ENCODE measurements at regions not wholly inside any gene's neighbourhood (a gene's known extent, or its start where the extent isn't known, plus 50 kb on each side); places are given as distances from the start of the nearest gene placed in this dataset.
A peak's percentile ranks its signal among the peaks of the same experiment; 100 is the strongest.

DNA sequence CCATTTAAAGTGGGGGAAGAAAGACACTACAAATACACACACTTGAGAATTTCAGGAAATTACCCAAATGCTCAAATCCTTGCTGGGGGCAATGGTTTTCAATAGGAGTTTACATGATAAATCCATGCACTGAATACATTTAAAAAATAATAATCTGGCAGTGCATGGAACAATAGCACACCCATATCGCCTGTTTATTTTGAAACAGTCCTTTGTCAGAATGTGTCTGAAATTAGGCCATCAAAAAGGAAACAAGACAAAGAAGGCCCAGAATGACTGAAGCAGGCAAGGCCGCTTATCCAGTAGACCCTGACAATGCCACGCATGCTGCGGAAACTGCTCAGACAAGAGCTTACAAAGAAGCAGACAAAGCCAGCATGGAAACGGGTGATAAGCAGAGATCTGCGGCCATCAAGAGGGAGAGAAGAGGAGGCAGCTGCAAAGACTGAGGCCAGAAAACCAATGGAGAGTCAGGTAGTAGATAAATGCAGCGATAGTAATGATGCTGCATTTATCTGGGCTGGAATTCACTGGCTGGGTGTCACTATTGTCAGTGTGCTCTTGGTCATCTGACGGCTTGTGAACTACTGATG lies 211.9 kb upstream of the CNR1 start:
- no peak for DNase-seq

DNA sequence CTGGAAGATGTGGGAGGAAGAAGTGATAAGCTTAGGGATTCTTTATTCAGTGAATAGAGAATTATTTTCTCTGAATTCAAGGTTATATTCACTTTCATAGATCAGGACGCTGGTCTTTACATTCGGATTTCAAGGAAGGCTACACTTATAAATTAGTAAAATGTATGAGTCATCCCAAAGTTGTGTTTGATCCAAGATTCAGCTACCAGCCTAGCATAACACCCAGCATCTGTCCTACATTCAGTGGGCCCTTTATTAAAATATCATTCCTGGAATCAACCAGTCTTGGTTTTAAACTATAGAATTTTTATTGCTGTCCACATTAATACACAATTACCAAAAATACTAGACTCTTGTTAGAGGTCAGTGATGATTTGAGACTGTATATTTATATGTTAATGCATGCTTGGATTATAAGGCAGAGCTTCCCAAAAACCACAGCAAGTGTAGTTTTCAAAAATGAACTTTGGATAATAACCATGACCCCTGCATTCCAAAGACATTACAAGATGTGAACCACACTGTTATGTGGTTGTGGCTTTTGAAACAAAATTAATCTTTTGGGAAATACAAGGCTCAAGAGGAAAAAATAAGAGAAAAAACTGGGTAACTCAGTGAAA lies 210.7 kb upstream of the CNR1 start:
- no peak for DNase-seq

DNA sequence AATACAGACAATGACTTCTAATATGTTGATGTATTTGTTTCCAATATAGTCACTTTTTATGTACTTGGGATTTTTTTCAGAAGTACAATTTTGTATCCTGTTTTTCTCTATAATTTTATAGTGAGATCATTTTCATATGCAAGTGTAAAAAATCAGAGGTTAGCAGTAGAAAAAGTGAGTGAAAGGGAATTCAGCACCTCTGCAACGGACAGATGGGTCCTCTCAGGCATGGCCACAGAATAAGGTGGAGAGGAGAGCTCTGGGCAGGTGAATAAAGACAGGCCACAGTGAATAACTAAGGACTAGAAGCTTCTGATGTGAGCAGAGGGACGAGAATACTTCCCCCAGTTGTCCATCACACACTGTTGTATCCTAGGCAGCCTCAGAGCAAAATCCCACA lies 210.1 kb upstream of the CNR1 start:
- DNase-seq: no peak

DNA sequence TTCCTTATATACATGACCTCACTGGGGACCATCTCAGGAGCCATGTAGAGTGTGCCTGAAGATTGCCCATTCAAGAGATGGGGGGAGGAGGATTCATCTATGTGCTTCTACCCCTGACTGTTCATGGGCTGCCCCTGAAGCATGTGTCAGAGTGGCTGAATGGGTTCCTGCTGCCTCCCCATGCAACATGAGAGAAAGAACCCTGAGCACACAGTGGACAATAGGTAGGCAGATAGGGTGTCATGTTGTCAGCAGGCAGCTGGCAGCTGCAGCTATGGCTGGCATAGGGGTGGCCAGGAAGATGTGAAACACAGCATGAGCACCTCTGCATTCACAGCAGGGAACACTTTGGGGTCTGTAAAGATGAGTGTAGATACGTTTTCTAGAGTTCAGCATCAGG lies 208.4 kb upstream of the CNR1 start:
- DNase-seq: peak; percentile 10

DNA sequence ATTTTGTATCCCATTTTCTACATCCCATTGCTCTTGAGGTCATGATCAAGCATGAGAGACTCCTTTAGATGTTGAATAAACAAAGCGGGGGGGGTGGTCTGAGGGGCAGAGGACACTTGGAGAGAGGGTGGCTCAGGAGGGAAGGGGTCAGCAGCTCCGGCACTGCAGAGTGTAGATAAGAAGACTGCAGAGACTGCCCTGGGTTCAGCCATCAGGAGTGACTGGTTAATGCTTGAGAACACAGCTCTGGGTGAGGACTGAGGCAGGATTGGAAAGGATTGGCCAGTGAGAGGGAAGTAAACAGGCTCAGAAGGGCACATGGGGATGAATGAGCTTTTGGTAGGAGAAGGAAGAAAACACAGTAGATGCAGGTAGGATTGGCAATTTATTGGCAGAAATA lies 205.3 kb upstream of the CNR1 start:
- DNase-seq: no peak

DNA sequence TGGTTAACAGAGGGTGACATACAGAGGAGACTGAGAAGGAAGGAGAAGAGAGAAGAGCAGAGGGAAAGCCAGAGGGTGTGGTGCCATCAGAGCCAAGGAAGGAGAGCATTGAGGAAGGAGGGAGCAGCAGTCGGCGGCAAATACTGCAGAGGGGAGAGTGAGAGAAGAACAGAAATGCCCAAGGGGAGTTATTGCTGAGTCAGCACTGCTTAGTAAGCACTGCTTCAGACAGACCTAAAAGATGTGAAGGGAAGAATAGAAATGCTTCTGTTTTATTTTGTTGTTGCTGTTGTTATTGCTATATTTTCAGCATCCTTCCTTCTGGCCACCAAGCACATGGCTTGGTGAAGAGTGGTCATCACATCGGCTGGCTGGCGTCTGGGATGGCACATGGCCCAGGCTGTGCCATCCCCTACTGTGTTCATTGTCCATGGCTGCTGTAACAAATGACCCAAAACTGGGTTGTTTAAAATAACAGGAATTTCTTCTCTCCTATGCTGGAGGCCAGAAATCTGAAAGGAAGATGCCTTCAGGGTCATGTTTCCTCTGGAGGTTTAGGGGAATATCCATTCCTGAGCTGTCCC lies 204.1 kb upstream of the CNR1 start:
- no peak for DNase-seq

DNA sequence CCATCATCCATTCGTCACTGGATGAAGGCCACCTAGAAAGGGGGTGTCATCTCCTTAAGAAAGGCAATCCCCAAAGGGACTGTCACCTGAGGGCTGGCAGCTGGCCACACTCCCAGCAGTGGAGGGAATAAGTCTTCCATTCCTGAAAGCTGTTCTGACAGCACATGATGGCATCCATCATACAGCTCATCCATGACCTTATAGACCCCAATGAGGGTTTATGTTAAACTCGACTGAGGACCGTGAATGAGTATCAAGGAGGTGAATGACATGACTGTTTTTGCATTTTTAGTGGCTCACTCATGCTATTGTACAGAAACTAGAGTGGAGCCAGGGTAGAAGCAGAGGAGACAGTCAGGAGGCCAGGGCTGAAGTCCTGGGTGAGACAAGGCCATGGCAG lies 203.1 kb upstream of the CNR1 start:
- no peak for DNase-seq

DNA sequence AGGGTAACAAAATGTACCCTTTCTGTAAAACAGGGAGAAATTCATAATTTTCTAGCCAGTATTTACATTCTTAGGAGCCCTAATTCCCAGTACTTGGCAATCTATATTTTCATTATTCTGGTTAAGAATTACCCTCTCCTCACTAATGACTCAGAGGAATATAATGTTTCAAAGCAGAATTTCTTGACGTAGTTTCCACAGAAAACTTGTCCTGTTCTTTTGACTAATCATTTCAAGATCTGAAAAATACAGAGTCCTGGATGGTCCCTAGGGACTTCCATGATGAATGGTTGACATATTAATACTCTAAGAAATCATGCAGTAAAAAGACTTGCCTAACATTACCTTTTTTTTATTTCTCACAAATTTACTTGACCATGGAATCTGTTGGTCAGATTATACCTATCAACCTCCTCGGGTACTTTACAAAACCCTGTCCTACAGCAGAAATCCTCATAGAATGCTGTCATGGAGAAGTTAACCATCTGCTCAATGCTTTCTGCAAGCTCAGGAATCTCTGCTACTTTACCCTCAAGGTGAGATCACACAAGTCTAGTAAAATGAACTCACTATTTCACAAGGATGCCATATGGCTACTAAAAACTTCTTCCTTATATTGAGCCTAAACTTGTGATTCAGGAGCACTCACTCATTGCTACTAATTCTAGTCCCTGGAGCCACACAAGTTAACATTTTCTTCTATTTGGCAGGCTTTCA lies 202.1 kb upstream of the CNR1 start:
- peak; percentile 39 for DNase-seq

DNA sequence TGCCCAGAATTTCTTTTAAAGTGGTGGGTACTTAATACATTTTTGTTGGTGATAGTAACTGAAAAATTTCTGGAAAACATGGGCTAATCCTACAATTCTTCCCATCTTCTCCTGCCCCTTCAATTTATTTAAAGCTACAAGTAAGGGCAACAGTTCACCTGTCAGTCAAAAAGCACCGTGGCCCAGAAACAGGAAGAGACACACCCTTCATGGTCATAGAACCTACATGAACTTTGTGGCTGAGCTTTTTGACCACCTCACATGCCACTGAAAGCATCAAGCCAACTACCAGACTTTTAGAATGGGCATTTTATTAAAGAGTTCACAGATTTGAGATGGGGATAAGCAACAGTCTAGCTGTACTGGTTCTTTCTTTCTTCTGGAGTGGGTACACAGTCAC lies 201.1 kb upstream of the CNR1 start:
- no peak for DNase-seq

DNA sequence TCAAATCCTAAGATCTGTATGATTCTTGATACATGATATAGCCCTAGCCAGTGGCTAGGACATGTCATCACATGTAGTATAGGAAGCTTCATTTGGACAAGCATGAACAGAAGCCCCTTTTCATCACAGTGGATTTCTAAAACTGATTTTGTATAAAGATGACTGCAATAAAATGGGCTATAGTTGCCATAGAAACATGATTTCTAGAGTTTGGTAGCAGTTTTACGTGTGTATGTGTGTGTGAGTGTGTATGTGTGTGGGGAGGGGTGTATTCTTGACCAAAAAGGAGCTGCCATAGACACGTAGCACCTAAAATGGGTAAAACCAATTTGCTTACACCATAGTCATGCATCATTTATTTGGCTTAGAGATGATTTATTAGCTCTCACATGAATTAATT lies 200.5 kb upstream of the CNR1 start:
- DNase-seq: no peak

DNA sequence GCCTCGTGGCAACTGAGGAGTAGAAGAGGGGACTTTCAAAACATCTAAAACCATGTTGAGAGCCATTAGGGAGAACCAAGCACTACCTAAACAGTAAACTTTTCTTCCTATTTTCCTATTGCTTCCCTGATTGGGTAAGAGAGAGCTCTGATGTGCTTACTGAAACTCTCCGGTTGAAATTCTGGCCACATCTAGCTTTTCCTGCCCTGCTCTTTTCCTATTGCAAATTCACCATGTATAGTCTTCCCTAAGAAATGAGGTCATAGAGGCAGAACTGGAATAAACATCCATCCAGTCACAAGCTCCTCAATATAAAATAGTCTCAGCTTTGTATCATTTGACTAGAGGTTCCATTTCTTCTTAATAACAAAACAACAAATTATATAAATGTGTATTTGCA lies 199.5 kb upstream of the CNR1 start:
- no peak for DNase-seq

DNA sequence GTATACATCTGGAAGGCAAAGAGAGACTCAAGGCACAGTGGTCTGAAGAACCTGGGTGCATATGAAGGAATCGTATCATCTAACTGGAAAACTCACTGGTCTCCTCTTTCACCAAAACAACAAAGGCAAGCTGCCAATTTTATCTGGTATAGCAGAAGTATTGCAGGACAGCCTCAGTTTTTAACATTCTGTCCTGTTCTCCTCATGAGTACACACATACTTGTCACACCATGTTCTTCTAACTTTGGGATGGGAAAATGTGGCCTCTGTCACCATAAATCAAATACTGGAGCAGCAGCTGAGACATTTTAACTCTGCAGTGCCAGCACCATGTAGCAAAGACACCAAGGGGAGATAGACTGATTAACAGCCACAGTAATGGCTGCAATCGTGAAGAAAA lies 199.1 kb upstream of the CNR1 start:
- no peak for DNase-seq

DNA sequence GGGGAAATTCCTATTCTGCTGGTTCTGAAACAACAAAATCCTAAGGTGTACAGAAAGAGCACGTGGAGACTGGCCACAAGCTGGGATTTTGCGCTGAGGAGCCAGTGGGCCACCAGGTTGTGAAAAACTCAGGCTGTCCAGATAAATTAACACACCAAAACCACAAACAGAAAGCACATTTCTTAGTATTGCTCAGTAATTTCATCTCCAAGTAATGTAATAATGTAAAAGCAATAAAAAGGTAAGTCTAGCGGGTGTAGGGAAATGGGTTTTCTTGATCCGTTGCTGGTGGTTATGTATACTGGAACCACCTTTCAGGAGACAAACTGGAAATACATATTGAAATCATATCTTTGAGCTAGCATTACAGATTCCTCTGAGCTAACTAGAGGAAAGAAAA lies 195.6 kb upstream of the CNR1 start:
- no peak for DNase-seq

DNA sequence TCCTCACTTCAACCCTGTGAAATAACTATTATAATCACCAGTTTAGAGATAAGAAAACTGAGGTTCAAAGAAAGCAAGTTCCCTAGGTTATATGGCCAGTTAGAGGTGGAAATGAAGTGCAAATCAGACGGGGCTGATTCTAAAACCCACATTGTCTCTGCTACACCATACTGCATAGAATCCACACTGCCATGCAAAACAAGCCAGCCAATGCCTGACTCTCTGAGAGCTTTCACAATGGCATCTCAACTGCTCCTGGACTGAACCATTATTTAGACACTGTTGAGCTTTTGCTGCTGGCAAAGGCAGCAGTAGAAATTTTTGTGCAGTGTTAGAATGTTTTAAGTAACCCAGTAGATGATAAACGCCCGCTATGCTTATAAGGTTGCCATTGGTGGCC lies 195.2 kb upstream of the CNR1 start:
- DNase-seq: no peak

DNA sequence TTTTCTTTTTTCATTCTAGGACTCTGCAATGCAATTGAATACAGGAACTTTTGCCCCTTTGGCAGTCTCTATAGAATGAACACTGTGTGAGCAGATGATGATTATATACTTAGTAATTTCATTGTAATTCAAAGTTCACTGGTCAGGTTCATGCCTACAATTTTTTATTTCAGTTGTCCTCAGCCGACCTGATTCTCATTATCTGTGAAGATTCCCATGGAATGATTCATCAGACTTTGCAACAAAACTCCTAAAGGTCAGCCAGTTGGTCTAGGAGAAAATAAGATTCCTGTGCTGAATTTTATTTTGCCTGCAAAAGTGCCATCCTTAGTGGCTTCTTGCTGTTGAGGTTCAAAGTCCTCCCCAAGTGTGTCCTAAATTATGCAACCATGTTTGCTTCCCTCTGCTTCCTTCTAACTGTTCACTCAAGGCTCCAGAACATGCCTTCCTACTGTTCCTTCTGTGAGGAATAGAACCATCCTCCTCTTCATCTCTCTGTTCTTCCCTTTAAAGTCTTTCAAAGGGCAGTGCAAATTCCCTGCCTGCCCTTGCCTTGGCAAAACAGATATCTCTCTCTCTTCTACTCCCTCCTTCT lies 194.2 kb upstream of the CNR1 start:
- DNase-seq: no peak

DNA sequence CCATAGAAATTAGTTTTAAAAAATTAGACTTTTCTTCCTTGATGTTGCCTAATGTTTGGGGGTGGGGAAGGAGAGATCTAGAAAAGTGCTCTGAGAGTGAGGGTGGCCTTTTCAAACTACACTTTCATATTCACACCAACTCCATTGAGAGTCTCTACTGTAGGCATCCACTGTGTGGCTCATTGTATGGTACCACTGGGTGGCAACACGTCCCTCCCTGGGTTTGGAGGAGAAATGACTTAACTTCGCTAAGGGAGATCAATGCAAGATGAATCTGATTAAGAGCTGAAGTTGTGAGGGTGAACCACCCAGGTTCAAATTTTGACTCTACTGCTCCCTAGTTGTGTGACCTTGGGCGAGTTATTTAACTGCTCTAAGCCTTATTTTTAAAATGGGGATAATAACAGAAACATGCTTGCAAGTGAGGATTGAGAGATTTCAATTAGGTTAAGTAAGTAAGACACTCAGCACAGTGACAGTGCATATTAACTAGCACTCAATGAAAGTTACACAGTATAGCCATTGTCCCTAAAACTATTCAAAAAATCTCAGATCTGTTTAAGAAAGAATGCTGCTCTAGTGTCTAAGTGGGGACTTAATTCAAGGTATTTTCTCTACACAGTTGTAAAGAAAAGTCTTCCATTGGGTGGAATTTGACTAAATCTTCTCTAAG lies 193.5 kb upstream of the CNR1 start:
- no peak for DNase-seq

DNA sequence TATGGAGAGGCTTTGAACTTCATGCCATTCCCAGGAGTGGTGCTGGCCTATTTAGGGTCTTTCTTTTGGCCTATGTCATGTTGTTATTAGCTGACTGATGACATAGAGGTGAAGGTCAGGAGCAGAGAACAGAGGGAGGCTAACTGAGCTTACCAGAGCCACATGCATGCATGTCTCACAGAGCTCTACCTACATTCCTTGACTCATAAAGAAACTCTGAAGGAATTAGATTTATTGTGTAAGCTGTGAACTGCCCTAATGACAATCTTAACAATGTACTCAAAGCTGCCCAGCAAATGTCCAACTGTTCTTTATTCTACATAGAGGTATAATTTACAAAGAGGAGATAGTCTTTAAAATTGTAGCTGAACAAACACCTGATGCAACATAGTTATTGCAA lies 192.7 kb upstream of the CNR1 start:
- no peak for DNase-seq

DNA sequence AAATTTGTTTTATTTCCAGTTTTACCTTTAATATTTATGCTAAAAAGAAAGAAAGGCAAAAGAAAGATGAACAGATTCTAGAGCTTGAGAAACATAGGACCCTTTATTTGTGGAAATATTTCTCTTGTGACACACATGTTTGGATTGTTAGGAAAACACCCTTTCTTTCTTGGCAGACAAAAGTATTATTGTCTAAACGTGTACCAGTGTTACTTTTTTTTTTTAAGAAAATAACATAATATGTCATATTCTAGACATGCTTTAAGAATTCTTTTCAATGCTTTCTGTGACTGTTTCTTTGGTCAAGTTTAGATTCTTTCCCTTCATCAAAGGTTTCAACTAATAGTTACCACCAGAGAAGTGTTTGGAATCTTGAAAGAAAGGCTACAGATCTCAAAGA lies 183.4 kb upstream of the CNR1 start:
- DNase-seq: no peak

DNA sequence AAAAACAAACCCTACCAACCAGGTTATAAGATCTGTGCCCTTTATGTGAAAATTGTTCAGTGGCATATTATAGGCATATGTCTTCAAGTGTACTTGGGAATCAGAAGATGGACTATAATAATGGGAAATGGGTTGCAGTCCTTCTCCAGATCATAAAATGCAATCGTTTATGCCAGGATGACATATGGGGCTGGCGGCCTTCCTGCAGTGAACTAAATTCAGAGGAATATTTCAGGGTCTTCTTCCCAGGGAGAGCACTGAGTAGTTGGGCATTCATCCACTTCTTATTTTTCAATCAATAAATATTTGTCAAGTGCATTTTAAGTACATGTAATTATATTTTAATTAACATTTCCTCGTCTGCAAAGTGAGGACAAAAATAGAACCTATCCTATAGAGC lies 176.2 kb upstream of the CNR1 start:
- no peak for DNase-seq

DNA sequence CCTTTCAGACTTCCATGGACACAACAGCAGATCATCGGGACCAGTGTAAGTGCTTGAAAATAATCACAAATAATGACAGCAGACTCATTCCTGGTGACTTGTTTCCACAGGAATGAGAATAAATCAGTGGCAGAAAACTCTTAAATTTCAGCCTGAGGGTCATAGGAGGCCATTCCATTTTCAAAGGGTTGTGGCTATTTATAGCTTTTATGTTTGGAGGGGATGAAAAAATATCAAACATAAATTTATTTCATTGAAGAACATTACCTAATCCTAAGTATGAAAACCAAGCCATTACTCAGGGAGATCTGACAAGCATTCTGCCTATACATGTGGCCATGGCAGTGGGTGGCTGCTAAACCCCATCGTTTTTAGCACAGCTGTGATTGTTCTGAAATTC lies 173.6 kb upstream of the CNR1 start:
- no peak for DNase-seq

DNA sequence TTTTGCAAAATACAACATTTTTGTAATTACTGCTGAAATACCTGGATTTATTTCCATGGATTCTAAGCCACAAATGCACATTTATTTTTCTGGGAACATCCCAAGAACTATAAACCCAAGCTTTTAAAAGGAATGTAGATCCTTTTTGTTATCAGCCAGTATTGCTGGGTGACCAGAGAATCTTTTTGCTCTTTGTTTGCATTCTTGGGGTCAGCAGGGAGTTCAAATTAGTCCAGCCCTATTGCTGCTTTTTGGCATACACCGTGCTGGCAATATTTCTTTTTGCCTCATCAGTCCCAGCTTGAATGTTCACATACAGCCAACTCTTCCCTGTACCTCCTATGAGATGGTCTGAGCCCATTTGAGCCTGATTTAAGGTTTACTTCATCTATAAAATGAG lies 155.2 kb upstream of the CNR1 start:
- no peak for DNase-seq

DNA sequence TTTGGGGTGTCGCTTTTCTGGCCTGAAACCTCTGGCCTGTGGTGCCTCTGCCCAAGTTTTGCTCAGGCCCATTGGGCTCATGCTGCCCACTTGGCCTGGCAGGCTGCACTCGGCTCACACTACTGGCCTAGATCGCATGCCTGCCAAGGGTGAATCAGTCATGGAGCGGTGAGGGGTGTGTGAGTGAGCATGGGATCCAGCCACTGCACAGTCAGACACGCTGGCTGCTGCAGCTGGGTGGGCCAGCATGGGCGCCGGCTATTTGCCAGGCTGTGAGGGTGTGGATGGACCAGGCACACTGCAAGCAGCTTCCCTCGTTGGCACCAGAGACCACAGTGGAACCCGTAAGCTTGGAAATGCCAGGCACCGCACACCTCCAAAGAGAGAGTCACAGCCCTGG lies 145.4 kb upstream of the CNR1 start:
- DNase-seq: no peak

DNA sequence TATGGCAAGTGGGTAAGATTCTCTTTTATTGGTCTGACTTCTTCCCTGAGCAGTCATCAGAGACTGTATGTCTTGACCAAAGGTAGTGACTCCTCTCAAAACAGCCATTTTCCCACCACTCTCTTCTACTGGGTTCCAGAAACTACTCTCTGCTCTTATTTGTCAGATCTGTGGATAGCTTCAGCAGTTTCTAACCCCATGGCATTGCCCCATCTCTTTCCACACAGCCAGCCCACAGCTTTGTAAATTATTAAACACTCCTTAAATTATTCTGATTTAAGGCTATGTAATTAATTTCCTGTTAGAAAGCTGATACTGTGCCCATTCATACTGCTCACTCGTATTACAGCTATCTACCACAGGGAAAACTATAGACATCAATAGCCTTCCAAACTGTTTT lies 138.4 kb upstream of the CNR1 start:
- DNase-seq: no peak
